ENCODE measurements at regions not wholly inside any gene's neighbourhood (a gene's known extent, or its start where the extent isn't known, plus 50 kb on each side); places are given as distances from the start of the nearest gene placed in this dataset.

- DNase-seq (ENCODE audit: low read depth), result no peak
Observed at GRCh38 chr21:38659936-38660332, 145.8 kb upstream of the ETS2 start.

GRCh38 chr21:38660333-38661196, 145.2 kb upstream of the ETS2 start:
- DNase-seq (ENCODE audit: low read depth), result no peak

- no peak for DNase-seq (ENCODE audit: low read depth)
Observed at GRCh38 chr21:38661197-38661871, 144.4 kb upstream of the ETS2 start.

GRCh38 chr21:38661889-38662568, 143.7 kb upstream of the ETS2 start:
- no peak for DNase-seq (ENCODE audit: low read depth)

- DNase-seq (ENCODE audit: low read depth), result no peak
Observed at GRCh38 chr21:38663282-38663681, 142.4 kb upstream of the ETS2 start.

GRCh38 chr21:38664315-38664714, 141.4 kb upstream of the ETS2 start:
- DNase-seq (ENCODE audit: low read depth), result no peak

GRCh38 chr21:38664841-38665240, 140.9 kb upstream of the ETS2 start:
- DNase-seq (ENCODE audit: low read depth), result no peak

GRCh38 chr21:38667291-38667870, 138.3 kb upstream of the ETS2 start:
- no peak for DNase-seq (ENCODE audit: low read depth)

- no peak for DNase-seq (ENCODE audit: low read depth)
Observed at GRCh38 chr21:38668067-38668466, 137.7 kb upstream of the ETS2 start.

- DNase-seq (ENCODE audit: low read depth), result no peak
Observed at GRCh38 chr21:38668541-38668940, 137.2 kb upstream of the ETS2 start.

GRCh38 chr21:38669186-38669585, 136.5 kb upstream of the ETS2 start:
- no peak for DNase-seq (ENCODE audit: low read depth)

GRCh38 chr21:38670861-38671260, 134.9 kb upstream of the ETS2 start:
- no peak for DNase-seq (ENCODE audit: low read depth)

GRCh38 chr21:38671773-38672172, 134.0 kb upstream of the ETS2 start:
- DNase-seq (ENCODE audit: low read depth), result no peak

- DNase-seq (ENCODE audit: low read depth), result no peak
Observed at GRCh38 chr21:38675182-38675824, 130.4 kb upstream of the ETS2 start.

- DNase-seq (ENCODE audit: low read depth), result no peak
Observed at GRCh38 chr21:38678827-38679226, 126.9 kb upstream of the ETS2 start.

- DNase-seq (ENCODE audit: low read depth), result no peak
Observed at GRCh38 chr21:38679534-38679933, 126.2 kb upstream of the ETS2 start.

- DNase-seq (ENCODE audit: low read depth), result no peak
Observed at GRCh38 chr21:38680401-38680800, 125.3 kb upstream of the ETS2 start.

GRCh38 chr21:38683222-38683621, 122.5 kb upstream of the ETS2 start:
- no peak for DNase-seq (ENCODE audit: low read depth)

GRCh38 chr21:38688068-38688467, 117.7 kb upstream of the ETS2 start:
- DNase-seq (ENCODE audit: low read depth), result no peak

GRCh38 chr21:38691631-38692030, 114.1 kb upstream of the ETS2 start:
- no peak for DNase-seq (ENCODE audit: low read depth)

- DNase-seq (ENCODE audit: low read depth), result no peak
Observed at GRCh38 chr21:38696579-38696978, 109.2 kb upstream of the ETS2 start.

- DNase-seq (ENCODE audit: low read depth), result no peak
Observed at GRCh38 chr21:38699048-38699447, 106.7 kb upstream of the ETS2 start.

Data from activated T-cell treated with anti-CD3 and anti-CD28 coated beads for 48 hours (primary cell).